HCT116 (cell line): ENCODE measurements at regions not wholly inside any gene's neighbourhood (a gene's known extent, or its start where the extent isn't known, plus 50 kb on each side); places are given as distances from the start of the nearest gene placed in this dataset.

Experiments used
- ATAC-seq: fragments of 200-7000 bp; cut with Tn5 transposase; 2 replicates; pipeline ENCODE4 v1.9.1; 2020; ENCODE audit warnings: mild to moderate bottlenecking, moderate library complexity
- BruUV-seq: library from RNA; stranded (reverse); fragments of 400-500 nt; replicated peaks from 2 replicates; lab custom pipeline; 2021; lab: Mats Ljungman, UMichigan
- CTCF ChIA-PET: fragments of 300-600 bp; sonication (Branson Sonifier 250); formaldehyde crosslinking; loops from one replicate; lab custom pipeline; 2021; ENCODE audit warnings: antibody characterized with exemption; lab: Charles Lee
- POLR2A ChIA-PET: fragments of 300-600, 350-600 bp; sonication (Branson Sonifier 250); formaldehyde crosslinking; loops from one replicate; lab custom pipeline; 2021; ENCODE audit warnings: antibody characterized with exemption; lab: Charles Lee
- RAD21 ChIA-PET, 2 experiments: fragments of 300-600 bp; sonication (Branson Sonifier 250); formaldehyde crosslinking; loops; one replicate each; lab custom pipeline; 2023; ENCODE audit warnings: low total read pairs in 2 of 2; ENCODE audit not compliant: uncharacterized antibody in 2 of 2, unreplicated experiment in 2 of 2, low non-redundant PET in 1 of 2; lab: Charles Lee
- DNase-seq: peaks from one replicate; pipeline ENCODE4 v3.0.0-alpha.2; 2010; ENCODE audit warnings: low read depth, low spot score
- H2AFZ ChIP-seq: fragments of 200-600 bp; shearing (Covaris generic), sonication (generic); 2 replicates; pipeline ENCODE4 v1.6.1; 2017; ENCODE audit warnings: low read depth, mixed run types, mixed read lengths, antibody characterized with exemption, low read length; ENCODE audit not compliant: poor library complexity, severe bottlenecking
- H3K27ac ChIP-seq: 2 replicates; pipeline ENCODE4 v1.5.1; 2012; ENCODE audit warnings: low read depth, low read length
- H3K27me3 ChIP-seq: fragments of 200-600 bp; sonication (generic); 2 replicates; pipeline ENCODE4 v1.6.1; 2016; ENCODE audit warnings: mixed run types, low read length, mixed read lengths; ENCODE audit not compliant: insufficient read depth
- H3K36me3 ChIP-seq, 2 experiments: fragments of 200-500 bp in 1 of 2; fragments of 200-600 bp in 1 of 2; sonication (Bioruptor generic) in 1 of 2; sonication (generic) in 1 of 2; 2 replicates each; pipeline versions ENCODE4 v1.5.1 to v1.6.1; 2014 to 2016; ENCODE audit warnings: low read length in 2 of 2, inconsistent platforms in 1 of 2, mixed read lengths in 1 of 2, mixed run types in 1 of 2; ENCODE audit not compliant: insufficient read depth in 2 of 2, control insufficient read depth in 1 of 2
- H3K4me1 ChIP-seq, 2 experiments: fragments of 200-600 bp in 1 of 2; sonication (generic) in 1 of 2; 2 replicates each; pipeline versions ENCODE4 v1.5.1 to v1.6.1; 2012 to 2017; ENCODE audit warnings: low read length in 2 of 2, inconsistent platforms in 1 of 2, mild to moderate bottlenecking in 1 of 2, mixed read lengths in 1 of 2, mixed run types in 1 of 2, moderate library complexity in 1 of 2; ENCODE audit not compliant: insufficient read depth in 2 of 2, control insufficient read depth in 1 of 2
- H3K4me2 ChIP-seq: fragments of 200-600 bp; sonication (generic); 2 replicates; pipeline ENCODE4 v1.6.1; 2017; ENCODE audit warnings: mixed run types, low read length, mixed read lengths
- H3K4me3 ChIP-seq, 2 experiments: fragments of 200-600 bp in 1 of 2; sonication (generic) in 1 of 2; replicated peaks in 1 of 2; 2 replicates each; pipeline ENCODE4 v1.5.1; 2011 to 2016; ENCODE audit warnings: low read length in 2 of 2, control low read depth in 1 of 2, low read depth in 1 of 2, mild to moderate bottlenecking in 1 of 2, mixed read lengths in 1 of 2, mixed run types in 1 of 2
- H3K79me2 ChIP-seq: fragments of 200-600 bp; sonication (generic); 2 replicates; pipeline ENCODE4 v1.6.1; 2017; ENCODE audit warnings: mild to moderate bottlenecking, mixed run types, low read length, moderate library complexity, mixed read lengths; ENCODE audit not compliant: insufficient read depth
- H3K9ac ChIP-seq: fragments of 200-600 bp; sonication (generic); 2 replicates; pipeline ENCODE4 v1.6.1; 2016; ENCODE audit warnings: low read length, mixed read lengths
- H3K9me2 ChIP-seq: fragments of 200-600 bp; sonication (generic), shearing (Covaris generic); 2 replicates; pipeline ENCODE4 v1.6.1; 2017; ENCODE audit warnings: mixed run types, mild to moderate bottlenecking, moderate library complexity; ENCODE audit not compliant: insufficient read depth
- H3K9me3 ChIP-seq, 2 experiments: fragments of 200-500 bp in 1 of 2; fragments of 200-600 bp in 1 of 2; sonication (Bioruptor generic) in 1 of 2; sonication (generic) in 1 of 2; 2 replicates each; pipeline ENCODE4 v1.6.1; 2014 to 2017; ENCODE audit warnings: low read length in 2 of 2, mixed read lengths in 2 of 2, inconsistent platforms in 1 of 2, low read depth in 1 of 2, mild to moderate bottlenecking in 1 of 2, mixed run types in 1 of 2, moderate library complexity in 1 of 2; ENCODE audit not compliant: control insufficient read depth in 1 of 2, insufficient read depth in 1 of 2
- H4K20me1 ChIP-seq: fragments of 200-600 bp; sonication (generic), shearing (Covaris generic); 2 replicates; pipeline ENCODE4 v1.6.1; 2017; ENCODE audit warnings: mixed run types, mild to moderate bottlenecking, moderate library complexity; ENCODE audit not compliant: insufficient read depth
- CEBPB ChIP-seq: IDR thresholded peaks from 2 replicates; pipeline ENCODE4 v1.6.1; 2012; ENCODE audit warnings: low read depth
- ELF1 ChIP-seq: IDR thresholded peaks from 2 replicates; pipeline ENCODE4 v1.6.1; 2012; ENCODE audit warnings: low read depth, borderline replicate concordance
- EZH2phosphoT487 ChIP-seq: fragments of 200-600 bp; IDR thresholded peaks from 2 replicates; pipeline ENCODE4 v1.6.1; 2018; ENCODE audit warnings: antibody characterized with exemption, borderline replicate concordance
- POLR2A ChIP-seq: IDR thresholded peaks from 2 replicates; pipeline ENCODE4 v1.7.0; 2011; ENCODE audit warnings: borderline replicate concordance; ENCODE audit not compliant: insufficient read depth, insufficient read length; ENCODE audit errors: extremely low read depth
- POLR2AphosphoS5 ChIP-seq: IDR thresholded peaks from 2 replicates; pipeline ENCODE4 v1.6.1; 2011; ENCODE audit warnings: mild to moderate bottlenecking, low read depth, low read length, moderate library complexity
- SIN3A ChIP-seq: IDR thresholded peaks from 2 replicates; pipeline ENCODE4 v1.6.1; 2012; ENCODE audit warnings: low read depth
- SP1 ChIP-seq: IDR thresholded peaks from 2 replicates; pipeline ENCODE4 v1.6.1; 2012; ENCODE audit warnings: low read depth
- SRF ChIP-seq: IDR thresholded peaks from 2 replicates; pipeline ENCODE4 v1.6.1; 2012; ENCODE audit warnings: low read depth
- TCF7L2 ChIP-seq: IDR thresholded peaks from 2 replicates; pipeline ENCODE4 v1.7.0; 2011; ENCODE audit warnings: borderline replicate concordance, inconsistent platforms; ENCODE audit not compliant: insufficient read depth, insufficient read length; ENCODE audit errors: extremely low read depth
- YY1 ChIP-seq: IDR thresholded peaks from 2 replicates; pipeline ENCODE4 v1.6.1; 2011; ENCODE audit warnings: low read length, low read depth, moderate library complexity, mild to moderate bottlenecking; ENCODE audit not compliant: insufficient replicate concordance; ENCODE audit errors: extremely low read depth
- ZNF274 ChIP-seq: fragments of 200-500 bp; sonication (Bioruptor generic); IDR thresholded peaks from 2 replicates; pipeline ENCODE4 v1.6.1; 2014; ENCODE audit warnings: mild to moderate bottlenecking, low read depth, low read length, inconsistent platforms
- intact Hi-C: fragments of 100-400 bp; cut with micrococcal nuclease; formaldehyde crosslinking; loops from 2 replicates; pipeline ENCODE4 v1.10.0; 2022
- TF ChIP-seq, protein P1 (sequence below), 3 experiments: fragments of 200-600 bp in 1 of 3; sonication (generic) in 1 of 3; IDR thresholded peaks in 2 of 3; conservative IDR thresholded peaks in 1 of 3; 2 replicates each; pipeline ENCODE4 v1.5.1; 2012 to 2017; ENCODE audit warnings: low read depth in 2 of 3, low read length in 2 of 3, antibody characterized with exemption in 1 of 3, borderline replicate concordance in 1 of 3, control low read depth in 1 of 3, mild to moderate bottlenecking in 1 of 3, mixed read lengths in 1 of 3, mixed run types in 1 of 3, moderate library complexity in 1 of 3; ENCODE audit not compliant: insufficient read depth in 1 of 3
- TF ChIP-seq, protein P2 (sequence below): IDR thresholded peaks from 2 replicates; pipeline ENCODE4 v1.6.1; 2012

DNA sequence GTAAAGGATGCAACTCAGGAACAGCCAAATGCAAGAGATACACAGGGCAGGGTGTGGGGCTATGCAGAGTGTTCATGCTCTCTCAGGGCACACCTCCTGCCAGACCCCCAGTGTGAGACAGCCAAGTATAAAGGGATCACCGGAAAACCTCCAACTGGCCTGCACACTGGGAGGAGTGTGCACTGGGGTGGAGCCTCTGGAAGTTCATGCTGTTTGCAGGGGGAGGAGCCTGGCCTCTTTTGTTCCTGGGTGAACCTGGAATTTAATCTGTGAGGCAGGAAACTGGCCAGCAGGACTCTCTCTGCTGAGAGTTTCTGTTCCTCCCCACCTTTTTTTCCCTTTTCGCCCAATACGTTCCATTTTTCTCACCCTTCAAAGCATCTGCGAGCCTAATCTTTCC is 204.1 kb downstream of the WNT5A start:
- no peaks in the 10 kb centered on the region for H3K4me1 ChIP-seq
- H3K79me2 ChIP-seq, result no peaks in the 10 kb centered on the region
- no peak overlapping the region for H3K4me2 ChIP-seq
- H4K20me1 ChIP-seq, result no peaks in the 10 kb centered on the region
- ChIA-PET CTCF (no interaction called here), RAD21 (no interaction called here), POLR2A (no interaction called here)
- H3K9me2 ChIP-seq, result no peaks in the 10 kb centered on the region
- BruUV-seq, result no TSS peak
- H3K27ac ChIP-seq, result no peak overlapping the region
- intact Hi-C loops, result no loop called here
- no peak overlapping the region for H2AFZ ChIP-seq
- H3K9me3 ChIP-seq, result peaks cover 0 to 15% of the 10 kb centered on the region in 2 experiments; a peak in 2 of 4 replicates
- no peak overlapping the region for H3K9ac ChIP-seq
- DNase-seq (no peak), ATAC-seq (no peak)
- no peak overlapping the region for H3K4me3 ChIP-seq
- TF ChIP-seq YY1 (no peak), ELF1 (no peak), SRF (no peak), POLR2A (no peak), POLR2AphosphoS5 (no peak), SIN3A (no peak), TCF7L2 (no peak), CEBPB (no peak), EZH2phosphoT487 (no peak), ZNF274 (no peak), SP1 (no peak)
- TF ChIP-seq, protein P1, sequence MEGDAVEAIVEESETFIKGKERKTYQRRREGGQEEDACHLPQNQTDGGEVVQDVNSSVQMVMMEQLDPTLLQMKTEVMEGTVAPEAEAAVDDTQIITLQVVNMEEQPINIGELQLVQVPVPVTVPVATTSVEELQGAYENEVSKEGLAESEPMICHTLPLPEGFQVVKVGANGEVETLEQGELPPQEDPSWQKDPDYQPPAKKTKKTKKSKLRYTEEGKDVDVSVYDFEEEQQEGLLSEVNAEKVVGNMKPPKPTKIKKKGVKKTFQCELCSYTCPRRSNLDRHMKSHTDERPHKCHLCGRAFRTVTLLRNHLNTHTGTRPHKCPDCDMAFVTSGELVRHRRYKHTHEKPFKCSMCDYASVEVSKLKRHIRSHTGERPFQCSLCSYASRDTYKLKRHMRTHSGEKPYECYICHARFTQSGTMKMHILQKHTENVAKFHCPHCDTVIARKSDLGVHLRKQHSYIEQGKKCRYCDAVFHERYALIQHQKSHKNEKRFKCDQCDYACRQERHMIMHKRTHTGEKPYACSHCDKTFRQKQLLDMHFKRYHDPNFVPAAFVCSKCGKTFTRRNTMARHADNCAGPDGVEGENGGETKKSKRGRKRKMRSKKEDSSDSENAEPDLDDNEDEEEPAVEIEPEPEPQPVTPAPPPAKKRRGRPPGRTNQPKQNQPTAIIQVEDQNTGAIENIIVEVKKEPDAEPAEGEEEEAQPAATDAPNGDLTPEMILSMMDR (IDR thresholded peaks at IDR 0.05 in 2 of 3, conservative IDR thresholded peaks at IDR 0.05 in 1 of 3; ENCODE audit: borderline replicate concordance in 1 of 3, insufficient read depth in 1 of 3, low read depth in 2 of 3, low read length in 2 of 3), result no peak
- TF ChIP-seq, protein P2, sequence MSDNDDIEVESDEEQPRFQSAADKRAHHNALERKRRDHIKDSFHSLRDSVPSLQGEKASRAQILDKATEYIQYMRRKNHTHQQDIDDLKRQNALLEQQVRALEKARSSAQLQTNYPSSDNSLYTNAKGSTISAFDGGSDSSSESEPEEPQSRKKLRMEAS, result no peak
- H3K36me3 ChIP-seq, result no peaks in the 10 kb centered on the region
- no peaks in the 10 kb centered on the region for H3K27me3 ChIP-seq
